ENCODE measurements at regions not wholly inside any gene's neighbourhood (a gene's known extent, or its start where the extent isn't known, plus 50 kb on each side); places are given as distances from the start of the nearest gene placed in this dataset.

DNA sequence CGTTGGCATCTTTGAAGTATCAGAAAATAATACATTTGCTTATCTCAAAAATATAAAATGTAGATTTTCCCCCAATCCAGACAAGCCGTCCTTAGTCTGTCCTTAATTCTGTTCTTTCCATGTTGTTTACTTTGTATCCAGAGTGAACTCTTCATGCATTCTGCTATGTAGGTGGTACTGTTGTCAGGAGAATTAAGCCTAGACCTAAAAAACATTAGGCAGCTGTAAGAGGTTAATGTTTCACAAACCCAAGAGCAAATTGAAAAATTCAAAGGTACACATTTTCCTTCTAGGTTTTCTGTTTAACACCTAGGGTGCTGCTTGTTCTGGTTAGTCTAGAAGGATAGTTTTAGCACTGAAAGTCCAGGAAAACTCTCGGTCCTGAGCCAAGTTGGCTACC, 426.4 kb downstream of the QKI start:
- no peak overlapping the region for H3K14ac ChIP-seq (replicated peaks; ENCODE audit: low read depth, low read length)
- H3K27me3 ChIP-seq (ENCODE audit: control insufficient read depth, insufficient read depth, low read length), result no peaks in the 10 kb centered on the region
- no peak overlapping the region for H3K9ac ChIP-seq (ENCODE audit: low read depth, low read length)
- POLR2A ChIA-PET (ENCODE audit: unreplicated experiment), result no interaction called here
- DNase-seq, result no peak
- no peak overlapping the region for H4K5ac ChIP-seq (ENCODE audit: low read depth, low read length)
- H3K36me3 ChIP-seq (ENCODE audit: control insufficient read depth, insufficient read depth, low read length), result no peaks in the 10 kb centered on the region
- H2BK5ac ChIP-seq (ENCODE audit: low read depth, low read length, poor library complexity, severe bottlenecking), result no peak overlapping the region
- no peak overlapping the region for H2BK15ac ChIP-seq (ENCODE audit: low read depth, low read length)
- BruUV-seq (replicated peaks), result no TSS peak
- no CpG with 5 or more reads among the region's 3 CpGs for WGBS, 2 experiments (ENCODE audit: extremely low coverage in 2 of 2, insufficient read length in 1 of 2)
- H3K4me1 ChIP-seq (ENCODE audit: control insufficient read depth, insufficient read depth, low read length), result peaks cover 4% of the 10 kb centered on the region; the same call in 1 of the 2 replicates
- no peaks in the 10 kb centered on the region for H3K9me1 ChIP-seq (ENCODE audit: insufficient read depth, low read length)
- CTCF ChIA-PET, result no interaction called here
- H2AK9ac ChIP-seq (replicated peaks; ENCODE audit: low read depth, low read length, poor library complexity), result no peak overlapping the region
- no peak overlapping the region for H3K18ac ChIP-seq (ENCODE audit: low read depth, low read length)
- H2AK5ac ChIP-seq (ENCODE audit: low read depth, low read length), result no peak overlapping the region
- H3K27ac ChIP-seq (ENCODE audit: insufficient read depth, low read length), result no peak overlapping the region
- H4K20me1 ChIP-seq (ENCODE audit: insufficient read depth, low read length), result no peaks in the 10 kb centered on the region
- H3K4me3 ChIP-seq (ENCODE audit: insufficient read depth, low read depth, low read length), result no peak overlapping the region
- in situ Hi-C loops (cut with MboI; ENCODE audit: low sequenced_read_pairs), result no loop called here
- H2BK20ac ChIP-seq (ENCODE audit: low read depth, low read length), result no peak overlapping the region
- H4K8ac ChIP-seq (ENCODE audit: low read depth in 2 of 2, low read length in 2 of 2), result no peak overlapping the region
- H3K4me2 ChIP-seq (ENCODE audit: low read depth, low read length), result no peak overlapping the region
- no peak overlapping the region for H2AFZ ChIP-seq (replicated peaks; ENCODE audit: low read length, poor library complexity)
- intact Hi-C loops (cut with micrococcal nuclease), result no loop called here
- H3K79me1 ChIP-seq (ENCODE audit: low read depth in 1 of 2, low read length in 2 of 2), result no peaks in the 10 kb centered on the region
- H2BK120ac ChIP-seq (ENCODE audit: low read depth, low read length), result no peak overlapping the region
- dilution Hi-C loops (cut with HindIII; ENCODE audit: low sequenced_read_pairs, unreplicated experiment), result no loop called here
- no peak overlapping the region for H4K91ac ChIP-seq (ENCODE audit: insufficient read depth, low read depth, low read length)
- no peak for TF ChIP-seq RFX5 (IDR thresholded peaks at IDR 0.05; ENCODE audit: low read depth, low read length)
- no peak for TF ChIP-seq CEBPB (IDR thresholded peaks at IDR 0.05; ENCODE audit: low read depth, low read length)
- TF ChIP-seq MXI1 (IDR thresholded peaks at IDR 0.05; ENCODE audit: borderline replicate concordance, low read depth, low read length), result no peak
- TF ChIP-seq MAZ (IDR thresholded peaks at IDR 0.05; ENCODE audit: borderline replicate concordance, low read depth, low read length), result no peak
- no peak for TF ChIP-seq BHLHE40 (IDR thresholded peaks at IDR 0.05; ENCODE audit: low read depth, low read length)
- TF ChIP-seq CHD1 (IDR thresholded peaks at IDR 0.05; ENCODE audit: low read depth, low read length), result no peak
- TF ChIP-seq POLR2A (IDR thresholded peaks at IDR 0.05; ENCODE audit: low read depth, low read length), result no peak
- TF ChIP-seq, protein P1, sequence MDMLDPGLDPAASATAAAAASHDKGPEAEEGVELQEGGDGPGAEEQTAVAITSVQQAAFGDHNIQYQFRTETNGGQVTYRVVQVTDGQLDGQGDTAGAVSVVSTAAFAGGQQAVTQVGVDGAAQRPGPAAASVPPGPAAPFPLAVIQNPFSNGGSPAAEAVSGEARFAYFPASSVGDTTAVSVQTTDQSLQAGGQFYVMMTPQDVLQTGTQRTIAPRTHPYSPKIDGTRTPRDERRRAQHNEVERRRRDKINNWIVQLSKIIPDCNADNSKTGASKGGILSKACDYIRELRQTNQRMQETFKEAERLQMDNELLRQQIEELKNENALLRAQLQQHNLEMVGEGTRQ (IDR thresholded peaks at IDR 0.05; ENCODE audit: low read depth, low read length), result no peak
- TF ChIP-seq, protein P2, sequence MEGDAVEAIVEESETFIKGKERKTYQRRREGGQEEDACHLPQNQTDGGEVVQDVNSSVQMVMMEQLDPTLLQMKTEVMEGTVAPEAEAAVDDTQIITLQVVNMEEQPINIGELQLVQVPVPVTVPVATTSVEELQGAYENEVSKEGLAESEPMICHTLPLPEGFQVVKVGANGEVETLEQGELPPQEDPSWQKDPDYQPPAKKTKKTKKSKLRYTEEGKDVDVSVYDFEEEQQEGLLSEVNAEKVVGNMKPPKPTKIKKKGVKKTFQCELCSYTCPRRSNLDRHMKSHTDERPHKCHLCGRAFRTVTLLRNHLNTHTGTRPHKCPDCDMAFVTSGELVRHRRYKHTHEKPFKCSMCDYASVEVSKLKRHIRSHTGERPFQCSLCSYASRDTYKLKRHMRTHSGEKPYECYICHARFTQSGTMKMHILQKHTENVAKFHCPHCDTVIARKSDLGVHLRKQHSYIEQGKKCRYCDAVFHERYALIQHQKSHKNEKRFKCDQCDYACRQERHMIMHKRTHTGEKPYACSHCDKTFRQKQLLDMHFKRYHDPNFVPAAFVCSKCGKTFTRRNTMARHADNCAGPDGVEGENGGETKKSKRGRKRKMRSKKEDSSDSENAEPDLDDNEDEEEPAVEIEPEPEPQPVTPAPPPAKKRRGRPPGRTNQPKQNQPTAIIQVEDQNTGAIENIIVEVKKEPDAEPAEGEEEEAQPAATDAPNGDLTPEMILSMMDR (conservative IDR thresholded peaks at IDR 0.05; ENCODE audit: low read depth, low read length), result no peak
- no peak for TF ChIP-seq MAFK (IDR thresholded peaks at IDR 0.05; ENCODE audit: low read depth, low read length)
- TF ChIP-seq RAD21 (IDR thresholded peaks at IDR 0.05; ENCODE audit: low read length), result no peak
- no peak overlapping the region for H3K23ac ChIP-seq (ENCODE audit: low read depth, low read length)
- no peaks in the 10 kb centered on the region for H3K9me3 ChIP-seq (ENCODE audit: control insufficient read depth, insufficient read depth, low read length)
- no peak overlapping the region for H3K4ac ChIP-seq (ENCODE audit: low read depth, low read length)
- H3K56ac ChIP-seq (ENCODE audit: extremely low read depth, insufficient read depth, low read length), result no peak overlapping the region
- no peak for ATAC-seq (ENCODE audit: low read depth)

Measured in IMR-90 (cell line).